Left lung (tissue), 4 donors: ENCODE measurements at regions not wholly inside any gene's neighbourhood (a gene's known extent, or its start where the extent isn't known, plus 50 kb on each side); places are given as distances from the start of the nearest gene placed in this dataset.
"Not testable (repeated sequence)": the region's sequence is repeated elsewhere in the genome, so short reads cannot be mapped to it uniquely, and the experiment has no call there.

ENCODE experiments used
- ATAC-seq: fragments of 200-7000 bp; cut with Tn5 transposase; one replicate; pipeline ENCODE4 v1.9.1; 2020; ENCODE audit warnings: moderate library complexity
- DNase-seq, 4 donors: peaks; one replicate each; pipeline ENCODE4 v3.0.0-alpha.2; 2013 to 2020
- H3K27ac ChIP-seq, 2 donors: fragments of 200-600 bp; sonication (generic) in 1 of 2; one replicate each; pipeline versions ENCODE4 v1.5.0 to v1.8.0; 2020 to 2021
- H3K27me3 ChIP-seq, 2 donors: fragments of 200-600 bp; sonication (generic) in 1 of 2; one replicate each; pipeline versions ENCODE4 v1.5.0 to v1.8.0; 2020 to 2021
- H3K36me3 ChIP-seq, 2 donors: fragments of 200-600 bp; sonication (generic) in 1 of 2; one replicate each; pipeline versions ENCODE4 v1.5.0 to v1.8.0; 2020 to 2021
- H3K4me1 ChIP-seq, 2 donors: fragments of 200-600 bp; one replicate each; pipeline ENCODE4 v1.8.0; 2021
- H3K4me3 ChIP-seq, 2 donors: fragments of 200-600 bp; sonication (generic) in 1 of 2; one replicate each; pipeline versions ENCODE4 v1.5.0 to v1.8.0; 2020 to 2021; ENCODE audit warnings: mild to moderate bottlenecking in 1 of 2
- H3K9me3 ChIP-seq, 2 donors: fragments of 200-600 bp; sonication (generic) in 1 of 2; one replicate each; pipeline versions ENCODE4 v1.5.0 to v1.8.0; 2020 to 2021
- CTCF ChIP-seq, 2 donors: fragments of 200-600 bp; sonication (generic) in 1 of 2; IDR thresholded peaks; one replicate each; pipeline versions ENCODE4 v1.5.0 to v1.8.0; 2021; ENCODE audit warnings: antibody characterized with exemption in 2 of 2
- intact Hi-C, 2 donors: fragments of 100-400 bp; cut with DNase I; formaldehyde crosslinking; loops; one replicate each; pipeline versions ENCODE4 v1.11.2 to v1.14.2; 2022
- donor health status: DM: no; HTN: yes; CAD: no.
- donor health status: DM: no; HTN: no; CAD: no.

- Histone ChIP-seq H3K4me1 (no peaks in the 10 kb centered on the region), H3K36me3 (no peaks in the 10 kb centered on the region), H3K4me3 (no peak overlapping the region), H3K9me3 (no peaks in the 10 kb centered on the region), H3K27me3 (no peaks in the 10 kb centered on the region), H3K27ac (no peak overlapping the region)
- no peak for DNase-seq
- no peak for ATAC-seq
- no peak for TF ChIP-seq CTCF (IDR thresholded peaks at IDR 0.05)
- intact Hi-C loops: no loop called here
Observed at GRCh38 chr16:60204181-60204580, 1470.1 kb upstream of the GOT2 start.

- peak in 2 of 4 donors; percentile 12 to 35 for DNase-seq
- no peak for ATAC-seq
Observed at GRCh38 chr16:60203525-60204124, 1469.5 kb upstream of the GOT2 start.

GRCh38 chr16:60200729-60201128 lies 1466.6 kb upstream of the GOT2 start:
- DNase-seq, intact Hi-C loops, H3K4me1 ChIP-seq, H3K9me3 ChIP-seq, H3K27ac ChIP-seq, H3K27me3 ChIP-seq, H3K36me3 ChIP-seq, H3K4me3 ChIP-seq, ATAC-seq: not testable (repeated sequence)

More at GRCh38 chr16:60203525-60204124, 1469.5 kb upstream of the GOT2 start:
- H3K27ac ChIP-seq: no peak overlapping the region
- intact Hi-C loops: no loop called here
- H3K4me1 ChIP-seq: no peaks in the 10 kb centered on the region
- H3K4me3 ChIP-seq: no peak overlapping the region
- no peaks in the 10 kb centered on the region for H3K27me3 ChIP-seq
- peak in 1 of 2 donors; percentile 18 for TF ChIP-seq CTCF (IDR thresholded peaks at IDR 0.05)
- no peaks in the 10 kb centered on the region for H3K9me3 ChIP-seq
- no peaks in the 10 kb centered on the region for H3K36me3 ChIP-seq

- no peak overlapping the region for H3K4me3 ChIP-seq
- H3K9me3 ChIP-seq: no peaks in the 10 kb centered on the region
- ATAC-seq (no peak), DNase-seq (no peak)
- no peaks in the 10 kb centered on the region for H3K27me3 ChIP-seq
- H3K27ac ChIP-seq: no peak overlapping the region
- no peak for TF ChIP-seq CTCF (IDR thresholded peaks at IDR 0.05)
- intact Hi-C loops: no loop called here
- H3K36me3 ChIP-seq: no peaks in the 10 kb centered on the region
- H3K4me1 ChIP-seq: no peaks in the 10 kb centered on the region
Observed at GRCh38 chr16:60200161-60200560, 1466.0 kb upstream of the GOT2 start.

GRCh38 chr16:60199150-60199549 lies 1465.0 kb upstream of the GOT2 start:
- Histone ChIP-seq H3K9me3 (no peaks in the 10 kb centered on the region), H3K27ac (no peak overlapping the region), H3K36me3 (no peaks in the 10 kb centered on the region), H3K4me3 (no peak overlapping the region), H3K4me1 (no peaks in the 10 kb centered on the region), H3K27me3 (no peaks in the 10 kb centered on the region)
- TF ChIP-seq CTCF (IDR thresholded peaks at IDR 0.05): no peak
- DNase-seq (no peak), ATAC-seq (no peak)
- intact Hi-C loops: no loop called here

- no peak for ATAC-seq
- no peak overlapping the region for H3K4me3 ChIP-seq
- DNase-seq: no peak
- no peaks in the 10 kb centered on the region for H3K4me1 ChIP-seq
- H3K36me3 ChIP-seq: no peaks in the 10 kb centered on the region
- intact Hi-C loops: no loop called here
- no peak overlapping the region for H3K27ac ChIP-seq
- H3K9me3 ChIP-seq: no peaks in the 10 kb centered on the region
- no peaks in the 10 kb centered on the region for H3K27me3 ChIP-seq
- TF ChIP-seq CTCF (IDR thresholded peaks at IDR 0.05): no peak
Observed at GRCh38 chr16:60181536-60181935, 1447.4 kb upstream of the GOT2 start.
